ENCODE measurements at regions not wholly inside any gene's neighbourhood (a gene's known extent, or its start where the extent isn't known, plus 50 kb on each side); places are given as distances from the start of the nearest gene placed in this dataset.

DNA sequence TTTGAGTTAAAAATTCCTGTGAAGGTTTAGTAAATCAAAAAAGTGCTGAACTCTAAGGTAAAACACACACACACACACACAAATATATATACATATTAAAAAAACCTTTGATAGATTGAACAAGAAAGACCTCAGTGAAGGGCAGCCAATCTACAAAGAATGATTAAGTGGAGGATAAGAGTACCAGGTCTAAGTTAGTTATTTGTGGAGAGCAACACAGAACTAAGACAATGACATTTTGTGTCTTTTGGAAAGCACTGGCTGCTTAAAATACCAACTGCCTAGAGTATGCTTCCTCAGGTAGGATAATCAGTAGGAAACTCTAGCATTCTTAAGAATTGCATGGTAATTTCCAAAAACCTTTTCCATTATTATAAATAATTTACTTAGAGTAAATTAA is 481.4 kb upstream of the SYT4 start:
- Histone ChIP-seq H3K27me3 (ENCODE audit: insufficient read depth, poor library complexity, severe bottlenecking) (no peaks in the 10 kb centered on the region), H3K27ac (replicated peaks) (no peak overlapping the region), H3K4me3 (replicated peaks; ENCODE audit: insufficient read depth, low read length) (no peak overlapping the region)
- DNase-seq (ENCODE audit: low read depth in 1 of 2, low spot score in 1 of 2), result no peak
- TF ChIP-seq, protein P1, sequence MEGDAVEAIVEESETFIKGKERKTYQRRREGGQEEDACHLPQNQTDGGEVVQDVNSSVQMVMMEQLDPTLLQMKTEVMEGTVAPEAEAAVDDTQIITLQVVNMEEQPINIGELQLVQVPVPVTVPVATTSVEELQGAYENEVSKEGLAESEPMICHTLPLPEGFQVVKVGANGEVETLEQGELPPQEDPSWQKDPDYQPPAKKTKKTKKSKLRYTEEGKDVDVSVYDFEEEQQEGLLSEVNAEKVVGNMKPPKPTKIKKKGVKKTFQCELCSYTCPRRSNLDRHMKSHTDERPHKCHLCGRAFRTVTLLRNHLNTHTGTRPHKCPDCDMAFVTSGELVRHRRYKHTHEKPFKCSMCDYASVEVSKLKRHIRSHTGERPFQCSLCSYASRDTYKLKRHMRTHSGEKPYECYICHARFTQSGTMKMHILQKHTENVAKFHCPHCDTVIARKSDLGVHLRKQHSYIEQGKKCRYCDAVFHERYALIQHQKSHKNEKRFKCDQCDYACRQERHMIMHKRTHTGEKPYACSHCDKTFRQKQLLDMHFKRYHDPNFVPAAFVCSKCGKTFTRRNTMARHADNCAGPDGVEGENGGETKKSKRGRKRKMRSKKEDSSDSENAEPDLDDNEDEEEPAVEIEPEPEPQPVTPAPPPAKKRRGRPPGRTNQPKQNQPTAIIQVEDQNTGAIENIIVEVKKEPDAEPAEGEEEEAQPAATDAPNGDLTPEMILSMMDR (IDR thresholded peaks at IDR 0.05; ENCODE audit: insufficient read depth, low read length), result no peak

- TF ChIP-seq REST (IDR thresholded peaks at IDR 0.05; ENCODE audit: insufficient replicate concordance, low read depth), result no peak
- TF ChIP-seq, protein P1 (IDR thresholded peaks at IDR 0.05; ENCODE audit: insufficient read depth, low read length), result no peak
- no peak for TF ChIP-seq GABPA (IDR thresholded peaks at IDR 0.05; ENCODE audit: low read depth)
- no peak for TF ChIP-seq SPI1 (IDR thresholded peaks at IDR 0.05; ENCODE audit: borderline replicate concordance, low read depth)
- TF ChIP-seq POLR2AphosphoS5 (IDR thresholded peaks at IDR 0.05; ENCODE audit: low read depth), result no peak
- Histone ChIP-seq H3K27ac (replicated peaks) (no peak overlapping the region), H3K27me3 (ENCODE audit: insufficient read depth, poor library complexity, severe bottlenecking) (no peaks in the 10 kb centered on the region), H3K4me3 (replicated peaks; ENCODE audit: insufficient read depth, low read length) (no peak overlapping the region)
- DNase-seq (ENCODE audit: low read depth in 1 of 2, low spot score in 1 of 2), result no peak
Observed at GRCh38 chr18:43760010-43760409, 482.7 kb upstream of the SYT4 start.

DNA sequence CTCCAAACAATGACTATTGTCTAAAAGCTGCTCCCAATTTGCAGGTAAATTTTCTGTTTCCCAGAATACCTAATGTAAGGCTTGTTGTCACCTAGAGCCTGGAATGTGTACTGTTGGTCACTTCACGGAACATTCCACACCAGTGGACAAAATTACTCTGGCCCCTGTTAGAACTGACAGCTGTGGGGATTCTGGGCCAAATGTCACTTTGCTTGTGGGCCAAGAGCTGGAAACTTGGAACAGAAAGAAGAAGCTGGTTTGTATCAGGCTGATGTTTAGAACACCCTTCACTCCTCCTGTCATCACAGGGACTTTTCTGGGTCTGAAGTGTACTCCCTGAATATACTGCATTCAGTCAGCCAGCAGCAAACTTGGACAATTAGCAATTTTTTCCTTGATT is 495.6 kb upstream of the SYT4 start:
- Histone ChIP-seq H3K27me3 (ENCODE audit: insufficient read depth, poor library complexity, severe bottlenecking) (no peaks in the 10 kb centered on the region), H3K4me3 (replicated peaks; ENCODE audit: insufficient read depth, low read length) (no peak overlapping the region), H3K27ac (replicated peaks) (no peak overlapping the region)
- TF ChIP-seq SPI1 (IDR thresholded peaks at IDR 0.05; ENCODE audit: borderline replicate concordance, low read depth) (no peak), GABPA (IDR thresholded peaks at IDR 0.05; ENCODE audit: low read depth) (no peak), REST (IDR thresholded peaks at IDR 0.05; ENCODE audit: insufficient replicate concordance, low read depth) (no peak), POLR2AphosphoS5 (IDR thresholded peaks at IDR 0.05; ENCODE audit: low read depth) (no peak)
- TF ChIP-seq, protein P1 (IDR thresholded peaks at IDR 0.05; ENCODE audit: insufficient read depth, low read length), result no peak
- no peak for DNase-seq (ENCODE audit: low read depth in 1 of 2, low spot score in 1 of 2)

DNA sequence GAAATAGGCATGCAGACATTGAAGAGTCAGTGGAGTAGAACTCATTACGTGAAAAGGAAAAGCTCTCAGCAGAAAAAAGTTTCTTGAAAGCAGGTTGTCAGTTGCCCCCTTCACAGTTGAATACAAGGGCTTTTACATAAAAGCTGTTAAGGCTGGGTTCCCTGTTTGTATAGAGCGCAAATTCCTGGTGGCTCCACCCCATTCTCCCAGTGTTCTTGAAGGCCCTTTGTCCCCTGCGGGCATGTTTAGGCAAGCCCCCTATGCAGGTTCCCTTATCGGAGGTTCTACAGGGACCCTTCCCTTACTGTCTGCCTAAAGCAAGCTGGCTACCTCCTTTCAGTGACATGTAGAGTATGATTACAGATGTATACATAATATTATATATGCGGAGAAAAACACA is 497.2 kb upstream of the SYT4 start:
- no peak overlapping the region for H3K27ac ChIP-seq (replicated peaks)
- TF ChIP-seq REST (IDR thresholded peaks at IDR 0.05; ENCODE audit: insufficient replicate concordance, low read depth), result no peak
- no peak for TF ChIP-seq GABPA (IDR thresholded peaks at IDR 0.05; ENCODE audit: low read depth)
- TF ChIP-seq POLR2AphosphoS5 (IDR thresholded peaks at IDR 0.05; ENCODE audit: low read depth), result no peak
- TF ChIP-seq, protein P1 (IDR thresholded peaks at IDR 0.05; ENCODE audit: insufficient read depth, low read length), result no peak
- TF ChIP-seq SPI1 (IDR thresholded peaks at IDR 0.05; ENCODE audit: borderline replicate concordance, low read depth), result no peak
- no peaks in the 10 kb centered on the region for H3K27me3 ChIP-seq (ENCODE audit: insufficient read depth, poor library complexity, severe bottlenecking)
- H3K4me3 ChIP-seq (replicated peaks; ENCODE audit: insufficient read depth, low read length), result no peak overlapping the region
- no peak for DNase-seq (ENCODE audit: low read depth in 1 of 2, low spot score in 1 of 2)

Measured in HL-60 (cell line).